ENCODE measurements at regions not wholly inside any gene's neighbourhood (a gene's known extent, or its start where the extent isn't known, plus 50 kb on each side); places are given as distances from the start of the nearest gene placed in this dataset.

DNA sequence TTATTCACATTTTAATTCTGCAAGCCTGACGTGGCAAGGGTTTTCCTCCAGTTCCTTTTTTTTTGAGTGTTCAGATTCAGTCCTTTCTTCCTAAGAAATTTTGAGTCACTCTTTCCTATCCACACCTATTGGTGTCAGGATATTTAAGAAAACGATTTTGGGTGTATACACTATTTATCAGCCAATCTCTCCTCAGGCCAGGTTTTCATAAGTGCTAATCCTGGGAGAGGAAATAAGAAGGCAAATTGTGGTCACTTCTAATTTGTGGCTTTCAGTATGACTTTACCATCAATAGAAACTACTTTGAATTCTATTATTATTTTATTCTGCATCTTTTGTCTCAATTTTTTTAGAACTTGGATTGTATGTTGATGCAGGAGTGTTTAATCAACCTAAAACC lies 174.4 kb downstream of the DSEL start:
- TF ChIP-seq EZH2 (IDR thresholded peaks at IDR 0.05) (no peak), EZH2phosphoT487 (IDR thresholded peaks at IDR 0.05) (no peak)
- TF ChIP-seq, protein P1, sequence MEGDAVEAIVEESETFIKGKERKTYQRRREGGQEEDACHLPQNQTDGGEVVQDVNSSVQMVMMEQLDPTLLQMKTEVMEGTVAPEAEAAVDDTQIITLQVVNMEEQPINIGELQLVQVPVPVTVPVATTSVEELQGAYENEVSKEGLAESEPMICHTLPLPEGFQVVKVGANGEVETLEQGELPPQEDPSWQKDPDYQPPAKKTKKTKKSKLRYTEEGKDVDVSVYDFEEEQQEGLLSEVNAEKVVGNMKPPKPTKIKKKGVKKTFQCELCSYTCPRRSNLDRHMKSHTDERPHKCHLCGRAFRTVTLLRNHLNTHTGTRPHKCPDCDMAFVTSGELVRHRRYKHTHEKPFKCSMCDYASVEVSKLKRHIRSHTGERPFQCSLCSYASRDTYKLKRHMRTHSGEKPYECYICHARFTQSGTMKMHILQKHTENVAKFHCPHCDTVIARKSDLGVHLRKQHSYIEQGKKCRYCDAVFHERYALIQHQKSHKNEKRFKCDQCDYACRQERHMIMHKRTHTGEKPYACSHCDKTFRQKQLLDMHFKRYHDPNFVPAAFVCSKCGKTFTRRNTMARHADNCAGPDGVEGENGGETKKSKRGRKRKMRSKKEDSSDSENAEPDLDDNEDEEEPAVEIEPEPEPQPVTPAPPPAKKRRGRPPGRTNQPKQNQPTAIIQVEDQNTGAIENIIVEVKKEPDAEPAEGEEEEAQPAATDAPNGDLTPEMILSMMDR (IDR thresholded peaks at IDR 0.05) = no peak
